Sciatic nerve (tissue), 2 donors: ENCODE measurements at regions not wholly inside any gene's neighbourhood (a gene's known extent, or its start where the extent isn't known, plus 50 kb on each side); places are given as distances from the start of the nearest gene placed in this dataset.

Experiments used
- ATAC-seq: fragments of 200-7000 bp; cut with Tn5 transposase; one replicate; pipeline ENCODE4 v1.9.1; 2020; ENCODE audit warnings: mild to moderate bottlenecking, moderate library complexity
- DNase-seq: peaks from one replicate; pipeline ENCODE4 v3.0.0-alpha.2; 2020; ENCODE audit warnings: low spot score
- intact Hi-C: fragments of 100-400 bp; cut with DNase I; formaldehyde crosslinking; loops from one replicate; pipeline ENCODE4 v1.14.2; 2022
- donor health status: DM: no; HTN: no; CAD: no.
- donor health status: DM: no; HTN: no; CAD: no.

DNA sequence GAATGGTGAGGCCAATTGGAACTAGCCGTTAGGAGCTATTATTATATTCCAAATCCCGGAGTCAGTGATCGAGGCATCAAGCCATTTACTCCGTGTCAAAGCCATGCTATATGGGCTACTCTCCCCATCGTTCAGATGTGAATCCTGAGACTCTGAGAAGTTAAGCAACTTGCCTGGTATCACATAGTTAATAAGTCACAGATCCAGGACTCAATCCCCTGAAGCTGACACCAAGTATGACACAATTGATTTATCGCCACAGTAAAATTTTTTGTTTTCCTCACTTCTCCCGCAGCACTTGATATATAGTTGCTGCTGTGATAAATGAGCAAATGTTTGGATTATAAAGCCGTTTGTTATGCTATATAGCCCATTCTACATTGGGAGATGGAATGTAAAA is 50.8 kb upstream of the TSHZ2 start:
- no peak for DNase-seq
- no peak for ATAC-seq
- intact Hi-C loops, result no loop called here

GRCh38 chr20:52918311-52918710 is 53.8 kb upstream of the TSHZ2 start:
- DNase-seq (no peak), ATAC-seq (no peak)
- intact Hi-C loops, result no loop called here

- DNase-seq, result no peak
- no peak for ATAC-seq
- intact Hi-C loops, result no loop called here
Measured at GRCh38 chr20:52915564-52915963, 56.6 kb upstream of the TSHZ2 start.

DNA sequence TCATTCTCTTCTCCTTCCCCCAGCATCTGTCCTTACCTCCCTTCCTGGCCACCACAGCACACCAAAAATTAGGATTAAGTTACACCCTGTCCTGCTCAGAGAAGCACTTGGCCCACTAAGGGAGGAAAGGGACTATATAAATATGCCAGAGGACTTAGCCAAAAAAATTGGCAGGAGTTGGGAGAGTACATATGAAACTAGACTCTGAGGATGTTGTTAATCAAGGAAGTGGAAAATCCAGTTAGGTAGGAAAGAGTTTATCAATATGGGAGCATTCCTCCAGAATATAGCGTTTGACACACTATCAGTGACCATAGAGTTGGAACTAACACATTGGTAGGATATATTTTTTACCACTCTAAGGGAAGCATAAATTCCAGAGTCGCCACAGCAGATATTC is 57.3 kb upstream of the TSHZ2 start:
- ATAC-seq (no peak), DNase-seq (no peak)
- intact Hi-C loops, result no loop called here

- DNase-seq, result no peak
- intact Hi-C loops, result no loop called here
- no peak for ATAC-seq
Measured at GRCh38 chr20:52913650-52914387, 58.3 kb upstream of the TSHZ2 start.

DNA sequence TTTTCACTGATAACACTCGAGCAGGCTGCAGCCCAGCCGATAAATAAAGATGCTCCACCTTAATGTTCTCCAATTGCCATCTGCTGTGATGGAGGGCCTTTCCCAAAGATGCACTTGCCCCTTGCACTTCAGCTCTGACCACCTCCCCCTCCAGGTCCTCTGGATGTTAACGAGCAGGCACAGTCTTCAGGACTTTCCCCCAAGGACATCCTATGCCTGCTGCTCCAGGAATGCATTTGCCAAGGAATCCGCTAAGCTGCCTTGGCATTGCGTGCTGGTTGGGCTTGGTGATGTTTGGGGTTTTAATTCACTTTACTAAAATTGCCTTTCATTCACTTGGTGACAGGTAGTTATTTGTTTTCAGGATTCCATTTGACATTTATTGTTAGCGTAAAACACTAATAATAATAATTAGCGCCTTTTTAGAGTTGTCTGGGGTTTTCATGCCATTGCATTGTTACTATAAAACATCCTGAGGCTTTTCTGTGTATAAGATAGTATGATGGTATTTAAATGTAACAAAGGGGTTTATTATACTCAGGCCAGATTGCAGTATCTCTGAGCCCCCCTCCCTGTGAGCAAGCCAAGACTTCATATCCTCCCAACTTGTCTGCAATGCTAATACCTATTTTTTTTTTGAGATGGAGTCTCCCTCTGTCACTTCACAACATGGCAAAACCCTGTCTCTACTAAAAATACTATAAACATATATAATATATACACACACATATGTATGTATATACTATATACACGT is 66.7 kb upstream of the TSHZ2 start:
- DNase-seq (no peak), ATAC-seq (no peak)
- intact Hi-C loops, result no loop called here

- DNase-seq, result no peak
- ATAC-seq, result no peak
Measured at GRCh38 chr20:52904837-52905236, 67.3 kb upstream of the TSHZ2 start.

GRCh38 chr20:52899041-52899608 is 73.0 kb upstream of the TSHZ2 start:
- DNase-seq (no peak), ATAC-seq (no peak)
- intact Hi-C loops, result no loop called here

More at GRCh38 chr20:52904837-52905236, 67.3 kb upstream of the TSHZ2 start:
- intact Hi-C loops, result no loop called here

- no peak for DNase-seq
- ATAC-seq, result no peak
- intact Hi-C loops, result no loop called here
Measured at GRCh38 chr20:52896348-52896747, 75.8 kb upstream of the TSHZ2 start.

GRCh38 chr20:52895701-52896100 is 76.5 kb upstream of the TSHZ2 start:
- intact Hi-C loops, result no loop called here
- DNase-seq, result no peak
- ATAC-seq, result no peak

DNA sequence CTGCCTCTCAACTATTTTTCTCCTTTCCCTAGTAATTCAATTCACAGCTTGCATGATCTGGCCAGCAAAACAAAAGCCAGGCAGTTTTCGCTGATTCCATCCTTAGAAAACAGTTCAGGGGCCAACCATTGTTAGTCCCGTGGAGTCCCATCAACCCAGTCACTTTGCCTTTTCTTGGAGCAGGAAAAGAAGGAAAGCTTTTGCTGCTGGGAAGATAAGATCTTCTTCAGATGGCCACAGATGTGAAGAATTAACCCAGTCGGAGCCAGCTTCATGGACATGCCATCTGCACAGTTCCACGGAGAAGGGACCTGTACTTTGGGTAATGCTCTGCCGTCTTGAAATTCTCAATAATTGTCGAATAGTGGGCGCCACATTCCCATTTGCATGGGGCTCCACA is 76.9 kb upstream of the TSHZ2 start:
- intact Hi-C loops, result no loop called here
- ATAC-seq (no peak), DNase-seq (no peak)

- intact Hi-C loops, result no loop called here
Measured at GRCh38 chr20:52893498-52893897, 78.7 kb upstream of the TSHZ2 start.

GRCh38 chr20:52892023-52892422 is 80.1 kb upstream of the TSHZ2 start:
- intact Hi-C loops, result no loop called here
- no peak for DNase-seq
- ATAC-seq, result no peak

More at GRCh38 chr20:52893498-52893897, 78.7 kb upstream of the TSHZ2 start:
- ATAC-seq (no peak), DNase-seq (no peak)

DNA sequence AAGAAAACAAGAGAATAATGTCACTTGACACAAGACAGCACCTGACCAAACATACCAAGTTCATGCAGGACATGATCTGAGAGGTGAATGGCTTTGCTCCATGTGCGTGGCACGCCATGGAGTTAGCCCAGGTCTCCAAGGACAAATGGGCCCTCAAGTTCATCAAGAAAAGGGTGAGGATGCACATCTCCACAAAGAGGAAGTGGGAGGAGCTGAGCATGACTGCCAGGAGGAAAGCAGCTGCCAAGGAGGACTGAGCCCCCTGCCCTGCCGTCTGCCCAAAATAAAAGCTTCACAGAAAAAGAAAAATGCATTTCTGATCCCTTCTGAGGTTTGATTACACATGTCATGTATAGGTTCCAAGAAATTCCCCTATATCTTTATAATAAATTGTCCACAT is 82.0 kb upstream of the TSHZ2 start:
- DNase-seq, result no peak
- intact Hi-C loops, result no loop called here
- ATAC-seq, result no peak

DNA sequence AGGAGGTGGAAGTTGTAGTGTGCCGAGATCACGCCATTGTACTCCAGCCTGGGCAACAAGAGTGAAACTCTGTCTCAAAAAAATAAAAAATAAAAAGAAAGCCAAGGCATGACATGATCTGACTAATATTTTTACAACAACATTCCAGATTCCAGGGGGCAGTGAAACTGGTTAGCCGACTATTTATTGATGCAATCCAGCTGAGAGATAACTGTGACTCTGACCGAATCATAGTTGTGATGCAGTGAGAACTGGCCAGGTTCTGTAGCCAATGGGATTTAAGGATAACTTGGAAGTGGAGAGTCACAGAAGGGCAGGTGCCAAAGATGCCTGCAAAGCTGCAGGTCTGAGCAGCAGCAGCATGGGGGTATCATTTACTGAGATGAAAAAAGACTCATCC is 82.9 kb upstream of the TSHZ2 start:
- ATAC-seq (no peak), DNase-seq (no peak)

DNA sequence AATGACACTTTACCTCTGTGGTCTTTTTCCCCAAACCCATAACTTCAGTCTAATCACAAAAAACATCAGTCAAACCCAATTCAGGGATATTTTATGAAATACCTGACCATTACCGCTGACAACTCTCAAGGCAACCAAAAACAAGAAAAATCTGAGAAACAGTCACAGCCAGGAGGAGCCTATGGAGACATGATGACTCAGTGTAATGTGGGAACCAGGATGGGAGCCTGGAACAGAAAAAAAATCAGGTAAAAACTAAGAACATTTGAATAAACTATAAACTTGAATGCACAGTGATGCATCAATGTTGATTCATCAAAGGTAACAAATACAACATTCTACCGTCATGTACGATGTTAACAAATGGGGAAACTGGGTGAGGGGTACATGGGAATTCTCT is 84.1 kb upstream of the TSHZ2 start:
- ATAC-seq (no peak), DNase-seq (no peak)
- intact Hi-C loops, result no loop called here

More for the DNA sequence above, 82.9 kb upstream of the TSHZ2 start:
- intact Hi-C loops, result no loop called here

DNA sequence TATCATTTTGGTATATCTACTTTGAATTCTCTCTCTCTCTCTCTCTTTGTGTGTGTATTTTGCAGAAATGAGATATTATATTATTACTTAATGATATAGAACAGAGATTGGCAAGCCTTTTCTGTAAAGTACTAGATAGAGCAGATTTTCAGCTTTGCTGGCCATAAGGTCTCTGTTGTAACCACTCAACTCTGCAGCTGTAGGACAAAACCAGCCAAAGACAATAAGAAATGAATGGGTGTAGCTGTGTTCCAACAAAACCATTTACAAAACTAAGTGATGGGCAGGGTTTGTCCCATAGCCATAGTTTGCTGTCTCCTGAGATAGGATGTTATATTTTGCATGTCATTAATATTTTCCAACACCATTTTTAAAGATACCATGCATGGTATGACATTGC is 91.2 kb upstream of the TSHZ2 start:
- intact Hi-C loops, result no loop called here
- ATAC-seq (peak; percentile 70), DNase-seq (no peak)

GRCh38 chr20:52880259-52880658 is 91.9 kb upstream of the TSHZ2 start:
- intact Hi-C loops, result no loop called here
- no peak for DNase-seq
- ATAC-seq, result peak; percentile 22

- ATAC-seq, result no peak
- DNase-seq, result no peak
- intact Hi-C loops, result no loop called here
Measured at GRCh38 chr20:52874241-52874640, 97.9 kb upstream of the TSHZ2 start.

DNA sequence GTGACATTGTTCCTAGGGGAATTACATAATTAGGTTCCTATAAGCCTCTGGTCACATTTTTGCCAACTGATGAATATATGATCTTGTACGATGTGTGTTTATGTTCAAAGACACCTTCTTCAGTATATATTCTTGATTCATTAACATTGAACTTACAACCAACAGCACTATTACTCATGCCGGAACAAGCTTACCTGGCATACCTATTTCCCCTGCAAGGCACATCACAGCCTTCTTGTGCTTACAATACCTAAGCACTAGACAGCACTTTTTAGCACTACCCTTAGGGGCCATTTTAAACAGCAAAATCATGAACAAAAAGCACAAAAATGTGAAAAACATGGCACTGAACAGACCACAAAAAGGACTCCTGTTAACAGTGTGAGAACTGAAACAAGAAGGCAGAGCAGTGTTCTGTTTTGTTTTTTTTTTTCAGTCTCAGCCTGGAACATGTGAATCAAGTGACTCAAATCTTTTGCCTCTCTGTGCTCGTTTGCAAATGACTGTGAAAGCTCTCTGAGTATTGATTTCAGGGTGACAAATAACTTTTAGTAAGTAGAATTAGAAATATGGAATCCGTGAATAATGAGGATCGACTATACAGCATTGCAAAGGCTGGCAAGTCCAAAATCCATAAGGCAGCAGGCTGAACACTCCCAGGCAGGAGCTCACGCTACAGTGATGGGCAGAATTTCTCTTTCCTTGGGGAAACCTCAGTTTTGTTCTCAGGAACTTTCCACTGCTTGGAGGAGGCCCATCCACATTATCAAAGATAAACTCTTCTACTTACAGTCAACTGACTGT is 102.3 kb upstream of the TSHZ2 start:
- intact Hi-C loops, result no loop called here
- DNase-seq, result no peak
- no peak for ATAC-seq
